Common myeloid progenitor, CD34-positive (primary cell): ENCODE measurements at regions not wholly inside any gene's neighbourhood (a gene's known extent, or its start where the extent isn't known, plus 50 kb on each side); places are given as distances from the start of the nearest gene placed in this dataset.

Experiments used
- CTCF ChIA-PET: fragments of 350-600 bp; sonication (Branson Sonifier 250); formaldehyde crosslinking; loops from one replicate; lab custom pipeline; 2021; ENCODE audit warnings: antibody characterized with exemption; lab: Charles Lee
- POLR2A ChIA-PET: fragments of 350-600 bp; sonication (Branson Sonifier 250); formaldehyde crosslinking; loops from one replicate; lab custom pipeline; 2021; ENCODE audit warnings: antibody characterized with exemption; lab: Charles Lee
- DNase-seq, 3 donors: peaks; one replicate each; pipeline versions ENCODE4 v3.0.0 to v3.0.0-alpha.2; 2013
- H3K27ac ChIP-seq, 2 experiments: 1 replicate in 1 of 2; 2 replicates in 1 of 2; pipeline ENCODE4 v1.7.0; 2013; ENCODE audit warnings: inconsistent platforms in 2 of 2, low read length in 2 of 2, mild to moderate bottlenecking in 2 of 2, low read depth in 1 of 2, moderate library complexity in 1 of 2; ENCODE audit not compliant: severe bottlenecking in 2 of 2, insufficient read depth in 1 of 2, poor library complexity in 1 of 2
- H3K27me3 ChIP-seq, 5 experiments: replicated peaks in 2 of 5; 1 replicate in 3 of 5; 2 replicates in 2 of 5; pipeline versions ENCODE4 v1.6.1 to v1.7.0; 2013; ENCODE audit warnings: low read length in 4 of 5, mild to moderate bottlenecking in 2 of 5, moderate library complexity in 2 of 5, inconsistent platforms in 1 of 5; ENCODE audit not compliant: insufficient read depth in 5 of 5, control insufficient read depth in 4 of 5
- H3K36me3 ChIP-seq, 4 experiments: 1 replicate in 2 of 4; 2 replicates in 2 of 4; pipeline versions ENCODE4 v1.6.1 to v1.7.0; 2013; ENCODE audit warnings: low read length in 3 of 4, control low read depth in 1 of 4, mild to moderate bottlenecking in 1 of 4; ENCODE audit not compliant: control insufficient read depth in 4 of 4, insufficient read depth in 4 of 4
- H3K4me1 ChIP-seq, 4 experiments: 1 replicate in 3 of 4; 2 replicates in 1 of 4; pipeline versions ENCODE4 v1.6.1 to v1.7.1; 2013; ENCODE audit warnings: low read length in 3 of 4, mild to moderate bottlenecking in 3 of 4, control low read depth in 1 of 4, inconsistent platforms in 1 of 4, moderate library complexity in 1 of 4; ENCODE audit not compliant: control insufficient read depth in 4 of 4, insufficient read depth in 4 of 4; ENCODE audit errors: control extremely low read depth in 1 of 4
- H3K4me3 ChIP-seq, 7 experiments: 1 replicate in 4 of 7; 2 replicates in 3 of 7; pipeline versions ENCODE4 v1.5.1 to v1.7.0; 2013; ENCODE audit warnings: mild to moderate bottlenecking in 7 of 7, low read length in 6 of 7, moderate library complexity in 6 of 7, inconsistent platforms in 2 of 7, low read depth in 2 of 7, control low read depth in 1 of 7; ENCODE audit not compliant: insufficient read depth in 4 of 7, control insufficient read depth in 1 of 7; ENCODE audit errors: extremely low read depth in 1 of 7
- H3K9me3 ChIP-seq, 5 experiments: 1 replicate in 4 of 5; 2 replicates in 1 of 5; pipeline versions ENCODE4 v1.6.1 to v1.7.1; 2013; ENCODE audit warnings: low read length in 4 of 5, mild to moderate bottlenecking in 2 of 5, inconsistent platforms in 1 of 5, low read depth in 1 of 5, moderate library complexity in 1 of 5; ENCODE audit not compliant: control insufficient read depth in 4 of 5, insufficient read depth in 2 of 5; ENCODE audit errors: control extremely low read depth in 1 of 5
- WGBS: methylation state at CpG from one replicate; pipeline ENCODE4 v1.1.5; 2013; ENCODE audit not compliant: insufficient coverage; 5-methylcytosine and 5-hydroxymethylcytosine counted together

DNA sequence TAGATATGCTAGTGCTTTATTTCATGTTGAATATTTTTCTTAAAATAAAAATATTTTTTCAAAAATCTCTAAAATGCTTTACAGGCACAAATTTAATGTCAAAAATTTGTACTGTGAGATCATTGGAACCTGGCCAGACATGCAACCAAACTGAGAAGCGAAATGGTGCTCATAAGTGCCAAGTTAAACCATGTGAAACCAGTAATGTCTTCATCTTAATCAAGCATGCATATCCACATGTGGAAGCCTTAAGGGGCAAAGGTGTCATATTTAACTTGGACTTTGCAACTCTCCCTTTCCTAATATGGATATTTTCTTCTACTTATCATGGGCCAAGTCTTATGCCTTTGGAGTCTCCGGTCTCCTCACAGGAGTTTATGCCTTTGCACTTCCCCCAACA, 208.9 kb upstream of the COL8A1 start:
- no peaks in the 10 kb centered on the region for H3K4me1 ChIP-seq
- no peaks in the 10 kb centered on the region for H3K36me3 ChIP-seq
- peaks cover 0 to 4% (median 0%) of the 10 kb centered on the region in 5 experiments for H3K27me3 ChIP-seq
- ChIA-PET POLR2A (no interaction called here), CTCF (no interaction called here)
- no peaks in the 10 kb centered on the region for H3K9me3 ChIP-seq
- DNase-seq = no peak
- H3K4me3 ChIP-seq = no peak overlapping the region
- H3K27ac ChIP-seq = no peak overlapping the region
- no CpG with 5 or more reads among the region's 2 CpGs for WGBS

DNA sequence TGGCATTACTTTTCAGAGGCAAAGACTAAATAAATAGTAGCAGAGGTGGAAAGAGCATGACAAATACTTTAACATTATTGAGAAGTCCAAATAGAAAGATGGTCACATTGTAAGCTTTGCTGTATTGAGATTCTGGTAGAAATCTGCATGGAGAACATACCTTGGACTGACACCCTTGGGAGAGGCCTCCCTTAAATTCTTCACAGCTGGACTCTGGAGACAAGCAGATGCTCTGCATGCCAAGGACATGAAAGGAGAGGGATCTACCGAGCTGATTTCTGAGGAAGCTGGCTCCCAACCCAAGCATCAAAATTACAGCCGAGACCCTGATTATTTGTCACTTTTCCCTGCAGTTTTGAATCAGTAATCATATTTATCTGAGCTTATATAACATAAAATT, 212.5 kb upstream of the COL8A1 start:
- no peak for DNase-seq
- no peak overlapping the region for H3K27ac ChIP-seq
- POLR2A ChIA-PET = no interaction called here
- no peaks in the 10 kb centered on the region for H3K36me3 ChIP-seq
- H3K4me1 ChIP-seq = no peaks in the 10 kb centered on the region
- peaks cover 0 to 2% (median 0%) of the 10 kb centered on the region in 5 experiments for H3K27me3 ChIP-seq
- H3K9me3 ChIP-seq = no peaks in the 10 kb centered on the region
- H3K4me3 ChIP-seq = no peak overlapping the region
- no CpG with 5 or more reads among the region's 2 CpGs for WGBS
- CTCF ChIA-PET = no interaction called here

DNA sequence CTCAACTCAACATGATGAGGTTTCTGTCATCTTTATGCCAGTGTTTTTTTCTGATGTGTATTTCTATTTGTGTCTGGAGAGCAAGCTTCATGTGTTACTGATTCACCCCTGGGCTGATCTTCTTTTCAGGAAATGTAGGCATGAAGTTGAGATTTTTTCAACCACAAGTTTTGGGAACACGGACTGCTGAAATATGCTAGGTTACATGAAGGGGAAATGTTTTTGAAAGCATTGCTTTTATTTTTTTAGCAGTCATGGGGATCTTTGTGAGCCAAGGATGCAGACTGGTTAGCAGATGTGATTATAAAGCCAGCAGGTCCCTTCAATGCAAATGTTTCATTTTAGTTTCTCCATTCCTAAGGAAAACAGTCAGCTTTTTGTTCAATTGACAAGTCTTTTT, 219.3 kb upstream of the COL8A1 start:
- Histone ChIP-seq H3K4me1 (no peaks in the 10 kb centered on the region), H3K9me3 (no peaks in the 10 kb centered on the region), H3K36me3 (no peaks in the 10 kb centered on the region), H3K27ac (no peak overlapping the region), H3K27me3 (peaks cover 0 to 2% (median 0%) of the 10 kb centered on the region in 5 experiments), H3K4me3 (no peak overlapping the region)
- 64% methylated on average over 1 of the region's 1 CpG for WGBS
- CTCF ChIA-PET = no interaction called here
- POLR2A ChIA-PET = no interaction called here
- no peak for DNase-seq

DNA sequence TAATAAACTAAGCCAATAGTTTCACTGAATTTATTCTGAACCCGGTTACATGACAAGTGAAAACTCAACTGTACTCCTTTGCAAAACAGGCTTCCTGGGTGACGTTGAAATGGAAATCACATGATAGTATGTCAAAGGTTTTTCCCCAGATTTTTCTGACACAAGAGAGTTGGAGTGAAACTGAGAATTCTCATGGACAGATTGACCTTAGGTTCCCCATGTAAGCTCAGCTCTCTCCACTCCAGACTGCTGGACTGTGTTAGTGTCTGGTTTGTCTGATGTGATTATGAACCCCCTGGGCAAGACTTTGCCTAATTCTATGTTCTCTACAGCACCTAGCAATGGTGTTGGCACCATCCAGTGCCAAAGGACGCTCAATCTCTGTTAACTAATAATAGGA, 219.7 kb upstream of the COL8A1 start:
- ChIA-PET CTCF (no interaction called here), POLR2A (no interaction called here)
- H3K27me3 ChIP-seq = peaks cover 0 to 2% (median 0%) of the 10 kb centered on the region in 5 experiments
- H3K36me3 ChIP-seq = no peaks in the 10 kb centered on the region
- H3K4me1 ChIP-seq = no peaks in the 10 kb centered on the region
- H3K27ac ChIP-seq = no peak overlapping the region
- DNase-seq = no peak
- WGBS = no CpG with 5 or more reads among the region's 3 CpGs
- no peak overlapping the region for H3K4me3 ChIP-seq
- H3K9me3 ChIP-seq = no peaks in the 10 kb centered on the region

GRCh38 chr3:99418209-99418635, 220.2 kb upstream of the COL8A1 start:
- ChIA-PET CTCF (no interaction called here), POLR2A (no interaction called here)
- Histone ChIP-seq H3K4me3 (no peak overlapping the region), H3K27me3 (no peaks in the 10 kb centered on the region), H3K27ac (no peak overlapping the region), H3K4me1 (no peaks in the 10 kb centered on the region), H3K9me3 (no peaks in the 10 kb centered on the region), H3K36me3 (no peaks in the 10 kb centered on the region)
- WGBS = no CpG with 5 or more reads among the region's 2 CpGs
- no peak for DNase-seq

- no peaks in the 10 kb centered on the region for H3K36me3 ChIP-seq
- no peaks in the 10 kb centered on the region for H3K9me3 ChIP-seq
- WGBS = no CpG with 5 or more reads among the region's 1 CpG
- H3K27me3 ChIP-seq = no peaks in the 10 kb centered on the region
- ChIA-PET POLR2A (no interaction called here), CTCF (no interaction called here)
- no peak overlapping the region for H3K27ac ChIP-seq
- no peak overlapping the region for H3K4me3 ChIP-seq
- H3K4me1 ChIP-seq = no peaks in the 10 kb centered on the region
- no peak for DNase-seq
Observed at GRCh38 chr3:99413504-99413903, 224.9 kb upstream of the COL8A1 start.

- ChIA-PET CTCF (no interaction called here), POLR2A (no interaction called here)
- no peak overlapping the region for H3K4me3 ChIP-seq
- no peak for DNase-seq
- no peaks in the 10 kb centered on the region for H3K27me3 ChIP-seq
- H3K4me1 ChIP-seq = no peaks in the 10 kb centered on the region
- H3K27ac ChIP-seq = no peak overlapping the region
- WGBS = no CpG with 5 or more reads among the region's 7 CpGs
- no peaks in the 10 kb centered on the region for H3K9me3 ChIP-seq
- H3K36me3 ChIP-seq = no peaks in the 10 kb centered on the region
Observed at GRCh38 chr3:99410789-99411311, 227.5 kb upstream of the COL8A1 start.
